ENCODE measurements at regions not wholly inside any gene's neighbourhood (a gene's known extent, or its start where the extent isn't known, plus 50 kb on each side); places are given as distances from the start of the nearest gene placed in this dataset.
"Not testable (repeated sequence)": the region's sequence is repeated elsewhere in the genome, so short reads cannot be mapped to it uniquely, and the experiment has no call there.

- intact Hi-C loops (cut with DNase I); DNase-seq; ATAC-seq: not testable (repeated sequence)
Measured at GRCh38 chr6:164933238-164933794, 376.1 kb downstream of the C6orf118 start.

- no peak for DNase-seq
- intact Hi-C loops (cut with DNase I): loop anchor here in 1 of 2 donors (5.0 to 10.0 kb wide), 3 partner anchors 817 to 1745 kb away; no protein-coding TSS in a partner anchor
- no peak for ATAC-seq
Measured at GRCh38 chr6:164929408-164929977, 379.9 kb downstream of the C6orf118 start.

GRCh38 chr6:164928728-164929407 lies 380.5 kb downstream of the C6orf118 start:
- DNase-seq (no peak), ATAC-seq (no peak)
- intact Hi-C loops (cut with DNase I): loop anchor here in 1 of 2 donors (5.0 to 10.0 kb wide), 3 partner anchors 817 to 1744 kb away; no protein-coding TSS in a partner anchor

- ATAC-seq (no peak), DNase-seq (no peak)
- intact Hi-C loops (cut with DNase I): loop anchor here in 1 of 2 donors (5.0 to 10.0 kb wide), 3 partner anchors 816 to 1743 kb away; no protein-coding TSS in a partner anchor
Measured at GRCh38 chr6:164928057-164928727, 381.2 kb downstream of the C6orf118 start.

DNA sequence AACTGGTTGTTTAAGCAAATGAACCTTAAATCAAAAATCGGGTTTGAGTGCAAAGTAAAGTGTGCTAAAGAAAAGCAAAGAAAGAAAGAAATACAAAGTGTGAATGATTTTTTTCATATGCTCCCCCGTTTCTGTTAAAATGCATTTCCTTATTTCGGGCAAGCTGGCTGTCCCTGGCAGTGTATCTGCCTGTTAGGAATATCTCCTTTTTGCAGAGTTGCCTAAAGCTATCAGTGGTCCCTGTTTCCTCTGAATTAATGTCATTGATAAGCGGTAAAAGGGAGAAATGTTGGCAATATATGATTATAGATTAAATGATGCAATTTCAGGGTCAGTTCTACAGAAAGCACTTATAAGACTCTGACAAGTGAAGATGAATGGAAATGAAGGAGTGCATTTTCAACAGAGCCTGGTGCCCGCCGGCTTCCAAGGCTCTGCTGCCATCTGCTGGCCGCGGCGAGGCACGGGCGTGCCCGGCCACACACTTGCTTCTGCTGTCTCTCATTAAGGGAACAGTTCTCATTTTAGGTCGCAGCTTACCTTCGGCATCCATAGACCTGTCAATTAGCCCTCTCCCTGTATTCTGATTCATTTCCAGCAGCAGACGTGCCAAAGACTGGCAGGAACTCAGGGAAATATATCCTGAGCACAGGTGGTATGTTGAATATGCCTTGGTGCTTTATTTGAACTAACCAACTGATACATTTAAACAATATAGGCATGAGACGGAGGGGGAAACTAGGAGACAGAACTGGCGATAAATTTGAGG lies 381.9 kb downstream of the C6orf118 start:
- ATAC-seq: peak; percentile 94 to 95
- intact Hi-C loops (cut with DNase I): loop anchor here in 1 of 2 donors (5.0 to 10.0 kb wide), 3 partner anchors 815 to 1743 kb away; no protein-coding TSS in a partner anchor

DNA sequence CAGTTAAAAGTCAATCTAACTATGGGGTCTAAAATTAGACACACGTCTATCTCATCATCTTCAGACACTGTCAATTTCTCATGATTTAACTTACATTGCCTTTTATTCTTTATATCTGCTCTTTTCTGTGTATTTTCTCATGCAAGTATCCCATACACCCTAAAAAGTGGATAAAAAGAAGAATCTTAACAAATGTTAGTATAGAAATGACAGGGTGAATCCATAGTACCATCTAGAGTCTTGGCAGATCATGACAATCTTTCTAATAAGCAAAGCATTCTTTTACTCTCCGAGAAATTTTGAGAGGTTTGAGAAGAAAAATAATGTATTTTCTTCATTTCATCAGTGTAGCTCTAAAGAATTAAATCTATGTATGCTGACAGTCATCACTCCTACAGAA lies 382.7 kb downstream of the C6orf118 start:
- no peak for ATAC-seq
- no peak for DNase-seq
- intact Hi-C loops (cut with DNase I): loop anchor here in 1 of 2 donors (5.0 to 10.0 kb wide), 3 partner anchors 814 to 1742 kb away; no protein-coding TSS in a partner anchor

More for the DNA sequence above, 381.9 kb downstream of the C6orf118 start:
- peak; percentile 58 for DNase-seq

- no peak for DNase-seq
- ATAC-seq: no peak
- intact Hi-C loops (cut with DNase I): loop anchor here in 1 of 2 donors (5.0 to 10.0 kb wide), 3 partner anchors 814 to 1741 kb away; no protein-coding TSS in a partner anchor
Measured at GRCh38 chr6:164925681-164926530, 383.5 kb downstream of the C6orf118 start.

GRCh38 chr6:164924674-164925073 lies 384.7 kb downstream of the C6orf118 start:
- intact Hi-C loops (cut with DNase I): loop anchor here in 1 of 2 donors (5.0 to 10.0 kb wide), 3 partner anchors 812 to 1740 kb away; no protein-coding TSS in a partner anchor
- DNase-seq (no peak), ATAC-seq (no peak)

- DNase-seq (no peak), ATAC-seq (no peak)
- intact Hi-C loops (cut with DNase I): no loop called here
Measured at GRCh38 chr6:164917211-164917610, 392.2 kb downstream of the C6orf118 start.

DNA sequence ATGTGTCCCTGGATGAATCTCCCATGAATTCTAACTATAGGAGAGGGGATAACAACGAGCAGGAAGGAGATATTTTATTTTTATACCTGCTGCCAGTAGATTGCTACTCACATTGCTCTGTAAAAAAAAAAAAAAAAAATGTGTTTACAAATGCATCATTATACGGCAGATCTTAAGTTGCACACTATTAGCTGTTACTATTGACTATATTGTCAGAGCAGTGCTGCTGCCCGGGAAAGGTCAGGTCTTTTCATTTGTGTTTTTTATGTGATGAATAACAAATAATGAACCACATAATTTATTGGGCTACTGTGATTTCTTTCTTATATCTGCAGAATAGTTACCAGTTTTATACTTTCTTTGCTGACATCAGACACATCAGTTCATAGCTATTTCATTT lies 393.3 kb downstream of the C6orf118 start:
- DNase-seq: no peak
- intact Hi-C loops (cut with DNase I): no loop called here
- ATAC-seq: no peak

DNA sequence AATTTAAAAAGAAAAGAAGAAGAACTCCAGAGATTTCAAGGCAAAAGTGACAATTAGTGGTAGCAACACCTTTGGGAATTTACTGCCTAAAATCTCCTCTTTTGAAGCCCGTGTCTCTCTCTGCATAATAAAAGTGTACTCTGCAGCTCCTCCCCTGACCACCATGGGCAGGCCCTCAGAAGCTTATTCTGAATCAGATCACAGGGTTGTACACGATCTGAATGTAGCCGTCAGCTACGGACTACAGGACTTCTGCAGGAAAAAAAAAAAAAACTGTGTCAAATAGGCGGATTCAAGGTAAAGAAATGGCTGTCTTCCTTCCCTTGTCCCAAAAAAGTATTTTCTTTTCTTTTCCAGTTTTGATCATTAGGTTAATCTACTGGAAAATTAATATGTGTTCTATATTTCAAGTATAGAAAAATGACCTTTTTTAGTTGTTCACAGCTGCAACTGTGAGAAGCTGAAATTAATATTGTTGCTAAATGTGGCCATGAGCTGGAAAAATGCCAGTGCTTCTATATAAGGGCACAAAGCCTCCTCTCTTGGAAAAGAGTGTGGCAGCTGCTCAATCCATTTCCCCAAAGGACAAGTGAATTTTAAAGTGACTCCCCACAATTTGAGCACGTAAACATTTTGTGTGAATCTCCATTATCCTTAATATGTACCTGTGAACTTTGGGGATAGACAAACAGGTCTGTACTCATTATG lies 397.4 kb downstream of the C6orf118 start:
- intact Hi-C loops (cut with DNase I): no loop called here
- ATAC-seq (peak; percentile 54 to 61), DNase-seq (no peak)

DNA sequence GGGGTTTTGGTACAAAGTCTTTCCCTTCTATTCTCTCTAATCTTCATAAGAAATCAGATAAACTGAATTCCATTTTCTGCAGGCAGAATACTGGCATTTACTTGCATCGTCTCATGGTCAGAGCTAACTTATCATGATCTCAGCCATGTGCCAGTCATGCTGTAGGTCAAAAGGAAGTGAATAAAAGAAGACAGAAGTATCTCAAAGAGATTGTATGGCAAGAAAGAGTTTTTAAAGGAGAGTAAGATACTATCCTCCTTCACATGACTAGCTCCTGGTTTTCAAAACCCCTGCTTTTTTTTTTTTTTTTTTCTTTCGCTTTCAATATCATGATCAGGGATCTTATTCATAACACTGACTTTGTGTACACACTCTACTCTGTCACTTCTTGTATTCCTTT lies 398.3 kb downstream of the C6orf118 start:
- intact Hi-C loops (cut with DNase I): no loop called here

DNA sequence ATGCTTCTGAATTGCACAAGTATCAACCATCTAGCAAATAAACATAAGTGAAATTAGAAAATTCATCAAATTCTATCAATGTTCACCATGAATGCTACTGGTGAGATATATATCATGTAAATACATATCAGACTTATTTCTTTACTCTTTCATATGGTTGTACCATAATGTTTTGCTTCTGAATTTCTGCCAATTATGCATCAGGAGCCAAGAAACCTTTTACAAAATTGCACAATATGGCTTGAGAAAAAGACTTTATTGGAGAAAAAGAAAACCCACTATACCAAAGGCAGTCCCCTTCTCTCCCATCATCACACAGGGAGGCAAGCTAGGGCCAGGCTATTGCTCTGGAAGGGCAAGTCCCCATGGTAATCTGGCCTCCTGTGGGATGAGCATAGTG lies 402.6 kb downstream of the C6orf118 start:
- ATAC-seq: no peak

More for the DNA sequence above, 398.3 kb downstream of the C6orf118 start:
- DNase-seq (no peak), ATAC-seq (no peak)

GRCh38 chr6:164905311-164905710 lies 404.1 kb downstream of the C6orf118 start:
- DNase-seq (no peak), ATAC-seq (no peak)
- intact Hi-C loops (cut with DNase I): no loop called here

More for the DNA sequence above, 402.6 kb downstream of the C6orf118 start:
- no peak for DNase-seq
- intact Hi-C loops (cut with DNase I): no loop called here

DNA sequence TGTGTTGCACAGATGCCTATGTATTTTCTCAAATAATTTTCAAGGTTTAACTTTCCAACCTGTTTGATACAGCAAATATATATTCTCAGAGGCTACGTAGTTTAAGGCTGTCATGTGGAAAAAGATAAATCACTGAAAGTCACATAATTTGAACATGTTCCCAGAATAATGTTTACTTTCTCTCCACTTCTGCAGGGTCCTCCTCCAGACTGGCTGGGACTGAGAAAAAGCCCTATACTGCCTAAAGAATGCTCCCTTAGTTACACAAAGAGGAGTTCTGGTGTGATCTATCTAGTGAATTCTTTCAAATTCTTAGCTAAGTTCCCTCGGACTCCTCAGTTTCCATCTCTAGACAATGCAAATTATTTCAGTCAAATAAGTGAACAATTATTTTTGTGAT lies 411.0 kb downstream of the C6orf118 start:
- no peak for DNase-seq
- intact Hi-C loops (cut with DNase I): no loop called here
- ATAC-seq: no peak

DNA sequence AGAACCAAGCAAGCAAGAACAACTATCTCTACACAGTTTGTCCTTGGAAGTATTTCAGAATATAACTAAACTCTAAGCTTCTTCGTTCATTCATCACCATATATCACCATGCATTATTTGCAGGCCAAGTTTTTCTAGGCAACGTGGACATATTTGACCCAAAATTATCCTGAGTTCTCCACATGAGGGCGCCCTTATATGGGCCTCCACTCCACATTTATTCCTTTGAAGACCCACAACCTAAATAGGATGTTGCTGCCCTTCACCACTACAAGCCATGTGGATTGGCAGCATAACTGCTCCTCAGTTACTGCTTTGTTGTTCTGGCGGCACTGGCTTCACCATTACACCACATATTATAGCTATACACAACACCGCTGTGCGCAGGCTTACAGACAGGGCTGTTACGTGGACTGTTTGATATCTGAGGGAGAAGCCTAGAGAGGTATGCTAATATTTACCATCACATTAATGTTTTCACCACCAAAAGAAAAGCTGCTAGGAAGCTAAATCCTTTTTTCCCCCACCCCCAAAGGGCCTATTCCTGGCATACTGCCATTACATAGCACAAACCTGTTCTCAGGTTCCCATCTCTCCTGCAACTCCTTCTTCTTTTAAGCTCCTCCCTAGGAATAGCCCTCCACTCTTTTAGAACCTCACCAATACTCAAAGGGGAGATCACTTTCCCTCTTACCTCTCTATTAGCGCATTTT lies 411.7 kb downstream of the C6orf118 start:
- DNase-seq (no peak), ATAC-seq (no peak)
- intact Hi-C loops (cut with DNase I): no loop called here

DNA sequence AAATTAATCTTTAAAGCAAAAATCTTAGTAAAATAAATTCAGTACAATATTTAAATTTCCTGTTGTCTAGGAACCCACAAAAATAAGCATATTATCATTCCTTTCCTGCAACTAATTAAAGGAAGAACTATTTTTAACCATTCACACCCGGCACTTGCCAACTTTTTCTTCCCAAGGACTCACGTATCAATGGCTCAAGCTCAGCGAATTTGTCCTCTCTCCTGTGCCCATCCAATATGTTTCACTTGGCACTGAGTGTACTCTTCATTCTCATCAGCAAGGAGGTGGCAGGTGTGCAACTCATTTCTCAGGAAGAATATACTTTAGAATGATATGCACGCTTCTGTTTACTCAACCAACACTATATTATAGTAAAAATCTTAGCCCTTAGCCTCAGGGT lies 419.4 kb downstream of the C6orf118 start:
- DNase-seq (no peak), ATAC-seq (no peak)
- intact Hi-C loops (cut with DNase I): no loop called here
